HEK293 (cell line): ENCODE measurements at regions not wholly inside any gene's neighbourhood (a gene's known extent, or its start where the extent isn't known, plus 50 kb on each side); places are given as distances from the start of the nearest gene placed in this dataset.
A peak's percentile ranks its signal among the peaks of the same experiment; 100 is the strongest.

Experiments used
- CTCF ChIA-PET: fragments of 350-600 bp; formaldehyde crosslinking; extraction: SDS; loops from one replicate; lab custom pipeline; 2021; ENCODE audit warnings: antibody characterized with exemption; lab: Yijun Ruan, JAX
- POLR2A ChIA-PET: fragments of 300-600 bp; formaldehyde crosslinking; extraction: SDS; loops from one replicate; lab custom pipeline; 2020; ENCODE audit warnings: antibody characterized with exemption, inconsistent platforms; lab: Yijun Ruan, JAX
- H3K27ac ChIP-seq: fragments of 200-500 bp; sonication (Bioruptor generic); 2 replicates; pipeline ENCODE4 v1.5.1; 2014; ENCODE audit warnings: low read depth, low read length, control low read depth, inconsistent platforms; ENCODE audit errors: extremely low read depth
- H3K36me3 ChIP-seq, 2 experiments: fragments of 200-500 bp in 1 of 2; sonication (Bioruptor generic) in 1 of 2; 1 replicate in 1 of 2; 2 replicates in 1 of 2; pipeline ENCODE4 v1.5.1; 2014 to 2017; ENCODE audit warnings: inconsistent platforms in 2 of 2, low read length in 2 of 2; ENCODE audit not compliant: control insufficient read depth in 2 of 2, insufficient read depth in 1 of 2
- H3K4me1 ChIP-seq: fragments of 200-500 bp; sonication (Bioruptor generic); 2 replicates; pipeline ENCODE4 v1.5.1; 2014; ENCODE audit warnings: mild to moderate bottlenecking, low read length, inconsistent platforms; ENCODE audit not compliant: control insufficient read depth, insufficient read depth
- H3K4me3 ChIP-seq: 2 replicates; pipeline ENCODE4 v1.5.1; 2011; ENCODE audit warnings: low read depth, mild to moderate bottlenecking, control low read depth, low read length, moderate library complexity
- H3K9me3 ChIP-seq: fragments of 200-500 bp; sonication (Bioruptor generic); 2 replicates; pipeline ENCODE4 v1.5.1; 2014; ENCODE audit warnings: low read depth, low read length, inconsistent platforms; ENCODE audit not compliant: control insufficient read depth, insufficient read depth
- ELK4 ChIP-seq: IDR thresholded peaks from 2 replicates; pipeline ENCODE4 v1.6.1; 2011; ENCODE audit warnings: mild to moderate bottlenecking, low read depth, low read length, borderline replicate concordance
- FEZF1 ChIP-seq: fragments of 450-650 bp; formaldehyde crosslinking; IDR thresholded peaks from 2 replicates; pipeline ENCODE4 v1.5.1; 2016; ENCODE audit warnings: missing biosample characterization, missing genetic modification characterization
- GLIS2 ChIP-seq: fragments of 450-650 bp; formaldehyde crosslinking; IDR thresholded peaks from 2 replicates; pipeline ENCODE4 v1.5.1; 2016; ENCODE audit warnings: missing biosample characterization, missing genetic modification characterization
- INSM2 ChIP-seq: fragments of 450-650 bp; formaldehyde crosslinking; IDR thresholded peaks from 2 replicates; pipeline ENCODE4 v1.5.1; 2016; ENCODE audit warnings: missing biosample characterization, missing genetic modification characterization
- MEIS1 ChIP-seq: sonication (generic); formaldehyde crosslinking; IDR thresholded peaks from 2 replicates; pipeline ENCODE4 v1.8.1; 2022; ENCODE audit warnings: missing genetic modification reagents, mild to moderate bottlenecking, borderline replicate concordance
- PRDM1 ChIP-seq: fragments of 450-650 bp; formaldehyde crosslinking; IDR thresholded peaks from 2 replicates; pipeline ENCODE4; 2016; ENCODE audit warnings: missing biosample characterization, missing genetic modification characterization
- SETDB1 ChIP-seq: IDR thresholded peaks from one replicate; pipeline ENCODE4 v1.6.1; 2017; ENCODE audit warnings: mild to moderate bottlenecking, low read length, moderate library complexity, mixed read lengths; ENCODE audit not compliant: insufficient read length
- SP7 ChIP-seq: fragments of 450-650 bp; formaldehyde crosslinking; IDR thresholded peaks from 2 replicates; pipeline ENCODE4 v1.5.1; 2016; ENCODE audit warnings: missing biosample characterization, missing genetic modification characterization
- ZBTB20 ChIP-seq: fragments of 450-650 bp; formaldehyde crosslinking; IDR thresholded peaks from 2 replicates; pipeline ENCODE4 v1.5.1; 2016; ENCODE audit warnings: missing biosample characterization, missing genetic modification characterization
- ZFP37 ChIP-seq: fragments of 450-650 bp; formaldehyde crosslinking; IDR thresholded peaks from 2 replicates; pipeline ENCODE4 v1.5.1; 2016; ENCODE audit warnings: missing biosample characterization, missing genetic modification characterization
- ZNF138 ChIP-seq: fragments of 450-650 bp; formaldehyde crosslinking; IDR thresholded peaks from 2 replicates; pipeline ENCODE4 v1.5.1; 2016; ENCODE audit warnings: missing biosample characterization, missing genetic modification characterization, borderline replicate concordance
- ZNF140 ChIP-seq: fragments of 450-650 bp; formaldehyde crosslinking; IDR thresholded peaks from 2 replicates; pipeline ENCODE4 v1.5.1; 2016; ENCODE audit warnings: missing biosample characterization, missing genetic modification characterization
- ZNF157 ChIP-seq: fragments of 450-650 bp; formaldehyde crosslinking; IDR thresholded peaks from 2 replicates; pipeline ENCODE4 v1.5.1; 2016; ENCODE audit warnings: missing biosample characterization, missing genetic modification characterization
- ZNF335 ChIP-seq: fragments of 450-650 bp; formaldehyde crosslinking; conservative IDR thresholded peaks from 2 replicates; pipeline ENCODE4 v1.5.1; 2016; ENCODE audit warnings: missing biosample characterization, missing genetic modification characterization
- ZNF354C ChIP-seq: fragments of 450-650 bp; formaldehyde crosslinking; IDR thresholded peaks from 2 replicates; pipeline ENCODE4 v1.5.1; 2016; ENCODE audit warnings: missing biosample characterization, missing genetic modification characterization, low read depth, borderline replicate concordance
- ZNF501 ChIP-seq: fragments of 450-650 bp; formaldehyde crosslinking; IDR thresholded peaks from 2 replicates; pipeline ENCODE4 v1.5.1; 2016; ENCODE audit warnings: missing biosample characterization, missing genetic modification characterization
- ZNF529 ChIP-seq: fragments of 450-650 bp; formaldehyde crosslinking; IDR thresholded peaks from 2 replicates; pipeline ENCODE4 v1.5.1; 2017; ENCODE audit warnings: missing genetic modification characterization, missing biosample characterization; ENCODE audit not compliant: insufficient replicate concordance
- ZNF530 ChIP-seq: fragments of 450-650 bp; formaldehyde crosslinking; IDR thresholded peaks from 2 replicates; pipeline ENCODE4 v1.5.1; 2016; ENCODE audit warnings: low read depth, missing biosample characterization, missing genetic modification characterization
- ZNF585B ChIP-seq: fragments of 450-650 bp; formaldehyde crosslinking; IDR thresholded peaks from 2 replicates; pipeline ENCODE4 v1.5.1; 2016; ENCODE audit warnings: missing biosample characterization, missing genetic modification characterization
- ZNF596 ChIP-seq: fragments of 450-650 bp; IDR thresholded peaks from 2 replicates; pipeline ENCODE4 v1.5.0; 2018; ENCODE audit warnings: missing biosample characterization, mild to moderate bottlenecking, missing genetic modification characterization, moderate library complexity
- ZNF664 ChIP-seq: fragments of 450-650 bp; formaldehyde crosslinking; IDR thresholded peaks from 2 replicates; pipeline ENCODE4 v1.5.1; 2016; ENCODE audit warnings: missing biosample characterization, missing genetic modification characterization
- TF ChIP-seq, protein P1 (sequence below): fragments of 450-650 bp; formaldehyde crosslinking; IDR thresholded peaks from 2 replicates; pipeline ENCODE4 v1.5.1; 2016; ENCODE audit warnings: missing biosample characterization, missing genetic modification characterization
- TF ChIP-seq, protein P2 (sequence below): fragments of 450-650 bp; formaldehyde crosslinking; IDR thresholded peaks from 2 replicates; pipeline ENCODE4 v1.5.1; 2017; ENCODE audit warnings: missing biosample characterization, missing genetic modification characterization
- TF ChIP-seq, protein P3 (sequence below): fragments of 450-650 bp; formaldehyde crosslinking; IDR thresholded peaks from 2 replicates; pipeline ENCODE4 v1.5.1; 2017; ENCODE audit warnings: missing biosample characterization, missing genetic modification characterization

DNA sequence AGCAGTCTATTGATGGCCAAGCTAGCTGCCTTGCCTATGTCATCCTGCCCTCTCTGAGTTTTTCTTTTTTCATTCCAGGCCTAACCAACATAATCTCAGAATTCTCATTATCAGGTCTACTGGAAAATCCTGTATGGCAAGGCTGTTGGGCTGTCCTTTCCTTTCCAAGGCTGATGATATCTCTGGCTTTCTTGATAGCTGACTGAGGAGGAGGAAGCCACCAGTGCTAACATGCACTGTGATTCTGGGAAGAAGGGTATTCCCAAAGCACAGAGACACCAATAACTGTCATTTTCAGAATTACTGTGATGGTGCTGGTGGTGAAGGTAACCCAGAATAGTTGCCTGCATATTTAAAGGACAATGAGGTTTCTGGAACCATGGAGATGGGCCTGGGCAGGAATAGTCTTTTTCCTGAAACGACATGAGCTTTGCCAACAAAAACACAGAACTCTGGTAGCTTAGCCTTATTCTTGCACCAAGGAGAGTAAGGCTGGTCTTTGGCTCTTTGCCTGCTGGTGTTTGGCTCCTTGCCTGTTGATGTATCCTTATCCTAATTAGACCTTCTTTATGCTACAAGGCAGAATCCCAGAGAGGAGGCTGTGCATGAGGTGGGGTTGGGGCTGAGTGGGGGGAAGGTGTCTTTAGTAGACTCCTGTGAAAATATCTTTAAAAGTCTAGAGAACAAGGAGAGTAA, 157.4 kb downstream of the TNFSF18 start:
- ChIA-PET CTCF (interaction anchor here (0.5 kb wide), 1 partner anchor 138 kb away, joined by 3 read pairs; no protein-coding TSS in a partner anchor), POLR2A (no interaction called here)
- no peak overlapping the region for H3K4me3 ChIP-seq
- H3K9me3 ChIP-seq = no peaks in the 10 kb centered on the region
- H3K4me1 ChIP-seq = no peaks in the 10 kb centered on the region
- no peak overlapping the region; the same call in 1 of the 2 replicates for H3K27ac ChIP-seq
- TF ChIP-seq INSM2 (tag by site-specific recombination) (no peak), ZNF335 (peak; percentile 58), ZNF140 (tag by site-specific recombination) (no peak), FEZF1 (tag by site-specific recombination) (peak; percentile 32; the same call in 1 of the 2 replicates), SETDB1 (no peak), ZNF501 (tag by site-specific recombination) (no peak), ZNF530 (peak; percentile 63; the same call in 1 of the 2 replicates), ZNF138 (tag by site-specific recombination) (no peak), SP7 (tag by site-specific recombination) (no peak)
- TF ChIP-seq, protein P1, sequence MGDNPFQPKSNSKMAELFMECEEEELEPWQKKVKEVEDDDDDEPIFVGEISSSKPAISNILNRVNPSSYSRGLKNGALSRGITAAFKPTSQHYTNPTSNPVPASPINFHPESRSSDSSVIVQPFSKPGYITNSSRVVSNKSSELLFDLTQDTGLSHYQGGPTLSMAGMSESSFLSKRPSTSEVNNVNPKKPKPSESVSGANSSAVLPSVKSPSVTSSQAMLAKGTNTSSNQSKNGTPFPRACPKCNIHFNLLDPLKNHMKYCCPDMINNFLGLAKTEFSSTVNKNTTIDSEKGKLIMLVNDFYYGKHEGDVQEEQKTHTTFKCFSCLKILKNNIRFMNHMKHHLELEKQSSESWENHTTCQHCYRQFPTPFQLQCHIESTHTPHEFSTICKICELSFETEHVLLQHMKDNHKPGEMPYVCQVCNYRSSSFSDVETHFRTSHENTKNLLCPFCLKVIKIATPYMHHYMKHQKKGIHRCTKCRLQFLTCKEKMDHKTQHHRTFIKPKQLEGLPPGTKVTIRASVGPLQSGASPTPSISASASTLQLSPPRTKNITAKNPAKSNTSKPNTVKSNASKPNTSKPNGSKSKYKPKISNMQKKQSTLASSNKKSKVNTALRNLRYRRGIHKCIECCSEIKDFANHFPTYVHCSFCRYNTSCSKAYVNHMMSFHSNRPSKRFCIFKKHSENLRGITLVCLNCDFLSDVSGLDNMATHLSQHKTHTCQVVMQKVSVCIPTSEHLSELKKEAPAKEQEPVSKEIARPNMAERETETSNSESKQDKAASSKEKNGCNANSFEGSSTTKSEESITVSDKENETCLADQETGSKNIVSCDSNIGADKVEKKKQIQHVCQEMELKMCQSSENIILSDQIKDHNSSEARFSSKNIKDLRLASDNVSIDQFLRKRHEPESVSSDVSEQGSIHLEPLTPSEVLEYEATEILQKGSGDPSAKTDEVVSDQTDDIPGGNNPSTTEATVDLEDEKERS (tag by site-specific recombination) = no peak
- TF ChIP-seq, protein P2, sequence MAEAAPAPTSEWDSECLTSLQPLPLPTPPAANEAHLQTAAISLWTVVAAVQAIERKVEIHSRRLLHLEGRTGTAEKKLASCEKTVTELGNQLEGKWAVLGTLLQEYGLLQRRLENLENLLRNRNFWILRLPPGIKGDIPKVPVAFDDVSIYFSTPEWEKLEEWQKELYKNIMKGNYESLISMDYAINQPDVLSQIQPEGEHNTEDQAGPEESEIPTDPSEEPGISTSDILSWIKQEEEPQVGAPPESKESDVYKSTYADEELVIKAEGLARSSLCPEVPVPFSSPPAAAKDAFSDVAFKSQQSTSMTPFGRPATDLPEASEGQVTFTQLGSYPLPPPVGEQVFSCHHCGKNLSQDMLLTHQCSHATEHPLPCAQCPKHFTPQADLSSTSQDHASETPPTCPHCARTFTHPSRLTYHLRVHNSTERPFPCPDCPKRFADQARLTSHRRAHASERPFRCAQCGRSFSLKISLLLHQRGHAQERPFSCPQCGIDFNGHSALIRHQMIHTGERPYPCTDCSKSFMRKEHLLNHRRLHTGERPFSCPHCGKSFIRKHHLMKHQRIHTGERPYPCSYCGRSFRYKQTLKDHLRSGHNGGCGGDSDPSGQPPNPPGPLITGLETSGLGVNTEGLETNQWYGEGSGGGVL (tag by site-specific recombination) = peak; percentile 20; the same call in 1 of the 2 replicates
- TF ChIP-seq, protein P3, sequence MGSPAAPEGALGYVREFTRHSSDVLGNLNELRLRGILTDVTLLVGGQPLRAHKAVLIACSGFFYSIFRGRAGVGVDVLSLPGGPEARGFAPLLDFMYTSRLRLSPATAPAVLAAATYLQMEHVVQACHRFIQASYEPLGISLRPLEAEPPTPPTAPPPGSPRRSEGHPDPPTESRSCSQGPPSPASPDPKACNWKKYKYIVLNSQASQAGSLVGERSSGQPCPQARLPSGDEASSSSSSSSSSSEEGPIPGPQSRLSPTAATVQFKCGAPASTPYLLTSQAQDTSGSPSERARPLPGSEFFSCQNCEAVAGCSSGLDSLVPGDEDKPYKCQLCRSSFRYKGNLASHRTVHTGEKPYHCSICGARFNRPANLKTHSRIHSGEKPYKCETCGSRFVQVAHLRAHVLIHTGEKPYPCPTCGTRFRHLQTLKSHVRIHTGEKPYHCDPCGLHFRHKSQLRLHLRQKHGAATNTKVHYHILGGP (tag by site-specific recombination) = no peak
- H3K36me3 ChIP-seq = no peaks in the 10 kb centered on the region

DNA sequence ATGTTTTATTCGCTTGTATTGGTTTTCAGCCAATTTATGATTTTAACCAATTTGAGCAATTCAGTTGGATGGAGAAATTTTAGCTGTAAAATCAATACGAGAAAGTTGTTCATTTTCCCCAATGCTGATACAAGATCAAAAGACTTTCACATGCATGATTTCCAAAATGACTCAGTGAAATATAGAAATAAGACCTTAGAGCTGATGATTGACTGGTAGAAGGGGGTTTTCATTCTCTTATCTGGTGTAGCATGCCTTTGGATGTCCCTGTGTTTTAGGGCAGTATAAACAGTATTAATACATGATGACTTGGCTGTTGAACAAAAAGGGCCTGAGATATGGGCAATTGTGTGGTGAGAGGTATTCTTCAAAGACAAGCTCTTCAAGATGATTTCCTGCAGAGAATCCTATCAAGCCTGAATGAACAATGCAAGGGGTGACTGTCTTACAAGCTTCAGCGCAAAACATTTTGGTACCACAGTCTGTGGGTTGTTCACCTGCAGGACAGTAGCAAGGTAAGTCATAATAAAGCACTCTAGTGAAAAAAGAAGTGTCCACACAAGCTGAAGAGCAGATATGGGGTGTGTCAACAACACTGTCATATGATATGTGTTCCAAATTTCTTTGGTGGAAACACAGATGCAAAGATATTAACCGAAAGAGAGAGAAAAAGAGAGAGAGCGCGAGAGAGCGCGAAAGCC, 156.2 kb downstream of the TNFSF18 start:
- POLR2A ChIA-PET = no interaction called here
- Histone ChIP-seq H3K4me3 (no peak overlapping the region), H3K36me3 (no peaks in the 10 kb centered on the region), H3K4me1 (no peaks in the 10 kb centered on the region), H3K27ac (no peak overlapping the region), H3K9me3 (no peaks in the 10 kb centered on the region)
- CTCF ChIA-PET = interaction anchor here (0.6 to 1.2 kb wide), 4 partner anchors 9 to 150 kb away, joined by 3 to 4 read pairs (median 3); no protein-coding TSS in a partner anchor
- TF ChIP-seq ELK4 (no peak), MEIS1 (CRISPR knock-in tag) (no peak), ZNF664 (tag by site-specific recombination) (no peak), ZBTB20 (no peak), ZFP37 (tag by site-specific recombination) (no peak), ZNF529 (tag by site-specific recombination) (no peak), ZNF157 (tag by site-specific recombination) (no peak), ZNF354C (tag by site-specific recombination) (no peak), GLIS2 (tag by site-specific recombination) (no peak), ZNF585B (tag by site-specific recombination) (no peak), PRDM1 (tag by site-specific recombination) (no peak), ZNF138 (tag by site-specific recombination) (no peak), ZNF596 (tag by site-specific recombination) (no peak)
